ENCODE measurements at regions not wholly inside any gene's neighbourhood (a gene's known extent, or its start where the extent isn't known, plus 50 kb on each side); places are given as distances from the start of the nearest gene placed in this dataset.
"Not testable (repeated sequence)": the region's sequence is repeated elsewhere in the genome, so short reads cannot be mapped to it uniquely, and the experiment has no call there.

GRCh38 chr3:44171891-44172290 is 69.8 kb upstream of the TOPAZ1 start:
- no peak for TF ChIP-seq CTCF (IDR thresholded peaks at IDR 0.05; ENCODE audit: unreplicated experiment in 3 of 3)
- H3K4me3 Mint-ChIP-seq = no peak overlapping the region

GRCh38 chr3:44172701-44173100 is 69.0 kb upstream of the TOPAZ1 start:
- not testable (repeated sequence) for H3K27ac Mint-ChIP-seq; H3K4me3 Mint-ChIP-seq; H3K9me3 Mint-ChIP-seq; H3K36me3 Mint-ChIP-seq (ENCODE audit: low read depth)
- peaks cover 22% of the 10 kb centered on the region for H3K27me3 Mint-ChIP-seq (ENCODE audit: low read depth)
- peaks cover 11% of the 10 kb centered on the region for H3K4me1 Mint-ChIP-seq

More at GRCh38 chr3:44171891-44172290, 69.8 kb upstream of the TOPAZ1 start:
- Mint-ChIP-seq H3K27me3 (ENCODE audit: low read depth) (peaks cover 24% of the 10 kb centered on the region), H3K4me1 (peaks cover 6% of the 10 kb centered on the region), H3K36me3 (ENCODE audit: low read depth) (no peaks in the 10 kb centered on the region), H3K9me3 (peaks cover 6% of the 10 kb centered on the region), H3K27ac (no peak overlapping the region)

- Mint-ChIP-seq H3K9me3 (peaks cover 6% of the 10 kb centered on the region), H3K4me1 (peaks cover 17% of the 10 kb centered on the region), H3K4me3 (no peak overlapping the region), H3K36me3 (ENCODE audit: low read depth) (no peaks in the 10 kb centered on the region), H3K27me3 (ENCODE audit: low read depth) (peaks cover 23% of the 10 kb centered on the region), H3K27ac (no peak overlapping the region)
- no peak for TF ChIP-seq CTCF (IDR thresholded peaks at IDR 0.05; ENCODE audit: unreplicated experiment in 3 of 3)
These were observed 68.4 kb upstream of the TOPAZ1 start for GRCh38 chr3:44173263-44173662.

GRCh38 chr3:44175070-44175469 is 66.6 kb upstream of the TOPAZ1 start:
- peaks cover 6% of the 10 kb centered on the region for H3K9me3 Mint-ChIP-seq
- no peak for TF ChIP-seq CTCF (IDR thresholded peaks at IDR 0.05; ENCODE audit: unreplicated experiment in 3 of 3)
- H3K27me3 Mint-ChIP-seq (ENCODE audit: low read depth) = peaks cover 23% of the 10 kb centered on the region
- H3K4me3 Mint-ChIP-seq = no peak overlapping the region
- no peak overlapping the region for H3K27ac Mint-ChIP-seq
- H3K36me3 Mint-ChIP-seq (ENCODE audit: low read depth) = no peaks in the 10 kb centered on the region
- H3K4me1 Mint-ChIP-seq = peaks cover 27% of the 10 kb centered on the region

- peaks cover 51% of the 10 kb centered on the region for H3K4me1 Mint-ChIP-seq
- no peaks in the 10 kb centered on the region for H3K36me3 Mint-ChIP-seq (ENCODE audit: low read depth)
- no peak for TF ChIP-seq CTCF (IDR thresholded peaks at IDR 0.05; ENCODE audit: unreplicated experiment in 3 of 3)
- peak overlapping the region in 2 of 3 experiments; percentile 23 to 73 for H3K4me3 Mint-ChIP-seq
- H3K9me3 Mint-ChIP-seq = no peaks in the 10 kb centered on the region
- H3K27me3 Mint-ChIP-seq (ENCODE audit: low read depth) = peaks cover 20% of the 10 kb centered on the region
- peak overlapping the region in 2 of 3 experiments; percentile 74 to 83 for H3K27ac Mint-ChIP-seq
These were observed 62.4 kb upstream of the TOPAZ1 start for GRCh38 chr3:44179246-44179645.

GRCh38 chr3:44184319-44184953 is 57.2 kb upstream of the TOPAZ1 start:
- no peak for TF ChIP-seq CTCF (IDR thresholded peaks at IDR 0.05; ENCODE audit: unreplicated experiment in 3 of 3)
- Mint-ChIP-seq H3K4me1 (peaks cover 40% of the 10 kb centered on the region), H3K36me3 (ENCODE audit: low read depth) (no peaks in the 10 kb centered on the region), H3K9me3 (no peaks in the 10 kb centered on the region), H3K27ac (peak overlapping the region; percentile 67 to 83 (median 78)), H3K4me3 (peak overlapping the region in 1 of 3 experiments; percentile 73), H3K27me3 (ENCODE audit: low read depth) (peaks cover 20% of the 10 kb centered on the region)
